Breast epithelium (tissue), 3 donors: ENCODE measurements at regions not wholly inside any gene's neighbourhood (a gene's known extent, or its start where the extent isn't known, plus 50 kb on each side); places are given as distances from the start of the nearest gene placed in this dataset.

Experiments
- POLR2A ChIP-seq: fragments of 450-650 bp; IDR thresholded peaks from one replicate; pipeline ENCODE4 v1.6.1; 2016; ENCODE audit warnings: antibody characterized with exemption, mild to moderate bottlenecking, moderate library complexity
- POLR2AphosphoS5 ChIP-seq, 3 donors: sonication (generic); formaldehyde crosslinking; IDR thresholded peaks; one replicate each; pipeline ENCODE4 v1.6.1; 2017; ENCODE audit warnings: antibody characterized with exemption in 3 of 3
- TF ChIP-seq, protein P1 (sequence below), 3 donors: fragments of 450-650 bp; IDR thresholded peaks; one replicate each; pipeline ENCODE4 v1.5.1; 2016 to 2017; ENCODE audit warnings: antibody characterized with exemption in 3 of 3, mild to moderate bottlenecking in 3 of 3, moderate library complexity in 3 of 3

DNA sequence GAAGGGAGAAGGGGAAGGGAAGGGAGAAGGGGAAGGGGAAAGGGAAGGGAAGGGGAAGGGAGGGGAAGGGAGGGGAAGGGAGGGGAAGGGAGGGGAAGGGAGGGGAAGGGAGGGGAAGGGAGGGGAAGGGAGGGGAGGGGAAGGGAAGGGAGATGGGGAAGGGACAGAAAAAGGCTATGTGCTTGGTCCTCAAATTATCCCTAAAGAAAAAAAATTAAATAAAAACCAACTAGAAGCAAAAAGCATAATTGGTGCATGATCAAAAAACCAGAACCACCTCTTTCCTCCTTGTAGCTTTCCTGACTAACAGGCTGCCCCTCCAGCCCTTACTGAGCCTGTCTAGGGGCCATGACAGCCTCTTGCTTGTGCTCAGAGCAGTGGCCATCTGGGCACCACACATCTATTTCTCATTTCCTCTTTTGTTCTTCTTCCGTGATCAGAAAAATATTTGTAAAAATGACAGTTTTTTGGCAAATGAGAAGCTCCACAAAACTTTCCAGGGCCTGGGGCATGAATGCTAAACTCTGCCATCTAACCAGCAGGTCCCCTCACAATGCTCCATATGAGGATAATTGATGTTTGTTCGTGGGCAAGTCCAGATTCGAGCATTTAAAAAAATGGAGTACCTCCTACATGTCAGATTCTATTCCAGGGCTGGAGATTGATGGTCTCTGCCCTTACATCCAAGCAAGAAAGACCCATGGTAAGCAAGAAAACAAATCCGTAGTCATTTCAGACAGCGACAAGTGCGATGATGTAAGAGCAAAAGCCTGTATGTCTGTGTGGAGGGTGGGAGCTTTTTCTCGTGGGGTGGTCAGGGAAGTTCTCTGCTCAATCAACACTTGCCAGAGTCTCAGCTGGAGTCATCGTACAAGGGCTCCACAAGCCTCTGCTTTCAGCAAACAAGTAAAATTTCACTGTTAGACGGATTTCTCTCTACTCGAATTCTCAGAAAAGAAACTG, 320.9 kb downstream of the WDR11 start:
- TF ChIP-seq, protein P1, sequence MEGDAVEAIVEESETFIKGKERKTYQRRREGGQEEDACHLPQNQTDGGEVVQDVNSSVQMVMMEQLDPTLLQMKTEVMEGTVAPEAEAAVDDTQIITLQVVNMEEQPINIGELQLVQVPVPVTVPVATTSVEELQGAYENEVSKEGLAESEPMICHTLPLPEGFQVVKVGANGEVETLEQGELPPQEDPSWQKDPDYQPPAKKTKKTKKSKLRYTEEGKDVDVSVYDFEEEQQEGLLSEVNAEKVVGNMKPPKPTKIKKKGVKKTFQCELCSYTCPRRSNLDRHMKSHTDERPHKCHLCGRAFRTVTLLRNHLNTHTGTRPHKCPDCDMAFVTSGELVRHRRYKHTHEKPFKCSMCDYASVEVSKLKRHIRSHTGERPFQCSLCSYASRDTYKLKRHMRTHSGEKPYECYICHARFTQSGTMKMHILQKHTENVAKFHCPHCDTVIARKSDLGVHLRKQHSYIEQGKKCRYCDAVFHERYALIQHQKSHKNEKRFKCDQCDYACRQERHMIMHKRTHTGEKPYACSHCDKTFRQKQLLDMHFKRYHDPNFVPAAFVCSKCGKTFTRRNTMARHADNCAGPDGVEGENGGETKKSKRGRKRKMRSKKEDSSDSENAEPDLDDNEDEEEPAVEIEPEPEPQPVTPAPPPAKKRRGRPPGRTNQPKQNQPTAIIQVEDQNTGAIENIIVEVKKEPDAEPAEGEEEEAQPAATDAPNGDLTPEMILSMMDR (IDR thresholded peaks at IDR 0.05), result no peak
- TF ChIP-seq POLR2AphosphoS5 (IDR thresholded peaks at IDR 0.05) (no peak), POLR2A (no peak)
